HCT116 (cell line): ENCODE measurements at regions not wholly inside any gene's neighbourhood (a gene's known extent, or its start where the extent isn't known, plus 50 kb on each side); places are given as distances from the start of the nearest gene placed in this dataset.

ENCODE experiments used
- ATAC-seq: fragments of 200-7000 bp; cut with Tn5 transposase; 2 replicates; pipeline ENCODE4 v1.9.1; 2020; ENCODE audit warnings: mild to moderate bottlenecking, moderate library complexity
- BruUV-seq: library from RNA; stranded (reverse); fragments of 400-500 nt; replicated peaks from 2 replicates; lab custom pipeline; 2021; lab: Mats Ljungman, UMichigan
- CTCF ChIA-PET: fragments of 300-600 bp; sonication (Branson Sonifier 250); formaldehyde crosslinking; loops from one replicate; lab custom pipeline; 2021; ENCODE audit warnings: antibody characterized with exemption; lab: Charles Lee
- POLR2A ChIA-PET: fragments of 300-600, 350-600 bp; sonication (Branson Sonifier 250); formaldehyde crosslinking; loops from one replicate; lab custom pipeline; 2021; ENCODE audit warnings: antibody characterized with exemption; lab: Charles Lee
- RAD21 ChIA-PET, 2 experiments: fragments of 300-600 bp; sonication (Branson Sonifier 250); formaldehyde crosslinking; loops; one replicate each; lab custom pipeline; 2023; ENCODE audit warnings: low total read pairs in 2 of 2; ENCODE audit not compliant: uncharacterized antibody in 2 of 2, unreplicated experiment in 2 of 2, low non-redundant PET in 1 of 2; lab: Charles Lee
- DNase-seq: peaks from one replicate; pipeline ENCODE4 v3.0.0-alpha.2; 2010; ENCODE audit warnings: low read depth, low spot score
- H2AFZ ChIP-seq: fragments of 200-600 bp; shearing (Covaris generic), sonication (generic); 2 replicates; pipeline ENCODE4 v1.6.1; 2017; ENCODE audit warnings: low read depth, mixed run types, mixed read lengths, antibody characterized with exemption, low read length; ENCODE audit not compliant: poor library complexity, severe bottlenecking
- H3K27ac ChIP-seq: 2 replicates; pipeline ENCODE4 v1.5.1; 2012; ENCODE audit warnings: low read depth, low read length
- H3K27me3 ChIP-seq: fragments of 200-600 bp; sonication (generic); 2 replicates; pipeline ENCODE4 v1.6.1; 2016; ENCODE audit warnings: mixed run types, low read length, mixed read lengths; ENCODE audit not compliant: insufficient read depth
- H3K36me3 ChIP-seq, 2 experiments: fragments of 200-500 bp in 1 of 2; fragments of 200-600 bp in 1 of 2; sonication (Bioruptor generic) in 1 of 2; sonication (generic) in 1 of 2; 2 replicates each; pipeline versions ENCODE4 v1.5.1 to v1.6.1; 2014 to 2016; ENCODE audit warnings: low read length in 2 of 2, inconsistent platforms in 1 of 2, mixed read lengths in 1 of 2, mixed run types in 1 of 2; ENCODE audit not compliant: insufficient read depth in 2 of 2, control insufficient read depth in 1 of 2
- H3K4me1 ChIP-seq, 2 experiments: fragments of 200-600 bp in 1 of 2; sonication (generic) in 1 of 2; 2 replicates each; pipeline versions ENCODE4 v1.5.1 to v1.6.1; 2012 to 2017; ENCODE audit warnings: low read length in 2 of 2, inconsistent platforms in 1 of 2, mild to moderate bottlenecking in 1 of 2, mixed read lengths in 1 of 2, mixed run types in 1 of 2, moderate library complexity in 1 of 2; ENCODE audit not compliant: insufficient read depth in 2 of 2, control insufficient read depth in 1 of 2
- H3K4me2 ChIP-seq: fragments of 200-600 bp; sonication (generic); 2 replicates; pipeline ENCODE4 v1.6.1; 2017; ENCODE audit warnings: mixed run types, low read length, mixed read lengths
- H3K4me3 ChIP-seq, 2 experiments: fragments of 200-600 bp in 1 of 2; sonication (generic) in 1 of 2; replicated peaks in 1 of 2; 2 replicates each; pipeline ENCODE4 v1.5.1; 2011 to 2016; ENCODE audit warnings: low read length in 2 of 2, control low read depth in 1 of 2, low read depth in 1 of 2, mild to moderate bottlenecking in 1 of 2, mixed read lengths in 1 of 2, mixed run types in 1 of 2
- H3K79me2 ChIP-seq: fragments of 200-600 bp; sonication (generic); 2 replicates; pipeline ENCODE4 v1.6.1; 2017; ENCODE audit warnings: mild to moderate bottlenecking, mixed run types, low read length, moderate library complexity, mixed read lengths; ENCODE audit not compliant: insufficient read depth
- H3K9ac ChIP-seq: fragments of 200-600 bp; sonication (generic); 2 replicates; pipeline ENCODE4 v1.6.1; 2016; ENCODE audit warnings: low read length, mixed read lengths
- H3K9me2 ChIP-seq: fragments of 200-600 bp; sonication (generic), shearing (Covaris generic); 2 replicates; pipeline ENCODE4 v1.6.1; 2017; ENCODE audit warnings: mixed run types, mild to moderate bottlenecking, moderate library complexity; ENCODE audit not compliant: insufficient read depth
- H3K9me3 ChIP-seq, 2 experiments: fragments of 200-500 bp in 1 of 2; fragments of 200-600 bp in 1 of 2; sonication (Bioruptor generic) in 1 of 2; sonication (generic) in 1 of 2; 2 replicates each; pipeline ENCODE4 v1.6.1; 2014 to 2017; ENCODE audit warnings: low read length in 2 of 2, mixed read lengths in 2 of 2, inconsistent platforms in 1 of 2, low read depth in 1 of 2, mild to moderate bottlenecking in 1 of 2, mixed run types in 1 of 2, moderate library complexity in 1 of 2; ENCODE audit not compliant: control insufficient read depth in 1 of 2, insufficient read depth in 1 of 2
- H4K20me1 ChIP-seq: fragments of 200-600 bp; sonication (generic), shearing (Covaris generic); 2 replicates; pipeline ENCODE4 v1.6.1; 2017; ENCODE audit warnings: mixed run types, mild to moderate bottlenecking, moderate library complexity; ENCODE audit not compliant: insufficient read depth
- ATF3 ChIP-seq: IDR thresholded peaks from 2 replicates; pipeline ENCODE4 v1.6.1; 2012
- CEBPB ChIP-seq: IDR thresholded peaks from 2 replicates; pipeline ENCODE4 v1.6.1; 2012; ENCODE audit warnings: low read depth
- CTCF ChIP-seq, 3 experiments: fragments of 200-600 bp in 1 of 3; sonication (generic) in 1 of 3; IDR thresholded peaks in 2 of 3; conservative IDR thresholded peaks in 1 of 3; 2 replicates each; pipeline ENCODE4 v1.5.1; 2012 to 2017; ENCODE audit warnings: low read depth in 2 of 3, low read length in 2 of 3, antibody characterized with exemption in 1 of 3, borderline replicate concordance in 1 of 3, control low read depth in 1 of 3, mild to moderate bottlenecking in 1 of 3, mixed read lengths in 1 of 3, mixed run types in 1 of 3, moderate library complexity in 1 of 3; ENCODE audit not compliant: insufficient read depth in 1 of 3
- EGR1 ChIP-seq: IDR thresholded peaks from 2 replicates; pipeline ENCODE4 v1.6.1; 2012; ENCODE audit warnings: low read depth
- EZH2 ChIP-seq: fragments of 200-600 bp; sonication (generic); IDR thresholded peaks from 2 replicates; pipeline ENCODE4 v1.6.1; 2017; ENCODE audit warnings: antibody characterized with exemption, mixed run types
- MAX ChIP-seq: IDR thresholded peaks from 2 replicates; pipeline ENCODE4 v1.6.1; 2012
- POLR2A ChIP-seq: IDR thresholded peaks from 2 replicates; pipeline ENCODE4 v1.7.0; 2011; ENCODE audit warnings: borderline replicate concordance; ENCODE audit not compliant: insufficient read depth, insufficient read length; ENCODE audit errors: extremely low read depth
- RAD21 ChIP-seq: IDR thresholded peaks from 2 replicates; pipeline ENCODE4 v1.6.1; 2012; ENCODE audit warnings: low read depth, mild to moderate bottlenecking
- REST ChIP-seq: IDR thresholded peaks from 2 replicates; pipeline ENCODE4 v1.6.1; 2012; ENCODE audit warnings: low read depth
- SIN3A ChIP-seq: IDR thresholded peaks from 2 replicates; pipeline ENCODE4 v1.6.1; 2012; ENCODE audit warnings: low read depth
- SRF ChIP-seq: IDR thresholded peaks from 2 replicates; pipeline ENCODE4 v1.6.1; 2012; ENCODE audit warnings: low read depth
- ZBTB33 ChIP-seq: IDR thresholded peaks from 2 replicates; pipeline ENCODE4 v1.6.1; 2011; ENCODE audit warnings: mild to moderate bottlenecking, low read length, moderate library complexity; ENCODE audit not compliant: insufficient replicate concordance; ENCODE audit errors: extremely low read depth
- ZFX ChIP-seq: fragments of 450-650 bp; IDR thresholded peaks from 2 replicates; pipeline ENCODE4 v1.6.1; 2017
- intact Hi-C: fragments of 100-400 bp; cut with micrococcal nuclease; formaldehyde crosslinking; loops from 2 replicates; pipeline ENCODE4 v1.10.0; 2022

GRCh38 chr4:71240094-71240493 lies 98.7 kb upstream of the SLC4A4 start:
- H3K9me3 ChIP-seq: no peaks in the 10 kb centered on the region
- H3K27me3 ChIP-seq: peaks cover 9% of the 10 kb centered on the region; the same call in 1 of the 2 replicates
- no peak for DNase-seq
- no peaks in the 10 kb centered on the region for H3K36me3 ChIP-seq
- H3K4me3 ChIP-seq: no peak overlapping the region
- no TSS peak for BruUV-seq
- H4K20me1 ChIP-seq: no peaks in the 10 kb centered on the region
- no peak overlapping the region for H3K27ac ChIP-seq
- no peak overlapping the region for H3K4me2 ChIP-seq
- intact Hi-C loops: no loop called here
- H3K79me2 ChIP-seq: no peaks in the 10 kb centered on the region
- ChIA-PET POLR2A (no interaction called here), CTCF (no interaction called here), RAD21 (no interaction called here)
- ATAC-seq: no peak
- no peaks in the 10 kb centered on the region for H3K9me2 ChIP-seq
- TF ChIP-seq ZFX: no peak
- TF ChIP-seq MAX: no peak
- no peak for TF ChIP-seq POLR2A
- TF ChIP-seq ATF3: no peak
- no peak for TF ChIP-seq CTCF (IDR thresholded peaks at IDR 0.05 in 2 of 3, conservative IDR thresholded peaks at IDR 0.05 in 1 of 3; ENCODE audit: borderline replicate concordance in 1 of 3, insufficient read depth in 1 of 3, low read depth in 2 of 3, low read length in 2 of 3)
- no peak for TF ChIP-seq REST
- no peak for TF ChIP-seq RAD21
- TF ChIP-seq SRF: no peak
- TF ChIP-seq ZBTB33: no peak
- no peak for TF ChIP-seq SIN3A
- TF ChIP-seq CEBPB: no peak
- no peak for TF ChIP-seq EGR1
- TF ChIP-seq EZH2: no peak
- H3K4me1 ChIP-seq: no peaks in the 10 kb centered on the region
- H2AFZ ChIP-seq: no peak overlapping the region
- H3K9ac ChIP-seq: no peak overlapping the region
